Neural crest cell (in vitro differentiated cells): ENCODE measurements at regions not wholly inside any gene's neighbourhood (a gene's known extent, or its start where the extent isn't known, plus 50 kb on each side); places are given as distances from the start of the nearest gene placed in this dataset.
"Not testable (repeated sequence)": the region's sequence is repeated elsewhere in the genome, so short reads cannot be mapped to it uniquely, and the experiment has no call there.

Experiments used
- DNase-seq: peaks from one replicate; pipeline ENCODE4 v3.0.0; 2021; ENCODE audit warnings: low read depth, mixed read lengths, low spot score
- H3K27ac Mint-ChIP-seq: one replicate; pipeline ENCODE4 v1.8.0; 2021; ENCODE audit warnings: mild to moderate bottlenecking, mixed read lengths; ENCODE audit not compliant: unreplicated experiment
- H3K27me3 Mint-ChIP-seq: 2 replicates; pipeline ENCODE4 v1.8.0; 2021; ENCODE audit warnings: low read depth, mild to moderate bottlenecking, mixed read lengths
- H3K36me3 Mint-ChIP-seq: 2 replicates; pipeline ENCODE4 v1.8.0; 2021; ENCODE audit warnings: low read depth, mild to moderate bottlenecking, mixed read lengths
- H3K4me1 Mint-ChIP-seq: 2 replicates; pipeline ENCODE4 v1.8.0; 2021; ENCODE audit warnings: mixed read lengths
- H3K4me3 Mint-ChIP-seq: one replicate; pipeline ENCODE4 v1.8.0; 2021; ENCODE audit warnings: mild to moderate bottlenecking, mixed read lengths
- H3K9me3 Mint-ChIP-seq: 2 replicates; pipeline ENCODE4 v1.8.0; 2021; ENCODE audit warnings: mixed read lengths
- TF ChIP-seq, protein P1 (sequence below): fragments of 200-600 bp; sonication (generic); conservative IDR thresholded peaks from 2 replicates; pipeline ENCODE4 v1.5.0; 2021; ENCODE audit warnings: antibody characterized with exemption, mild to moderate bottlenecking

DNA sequence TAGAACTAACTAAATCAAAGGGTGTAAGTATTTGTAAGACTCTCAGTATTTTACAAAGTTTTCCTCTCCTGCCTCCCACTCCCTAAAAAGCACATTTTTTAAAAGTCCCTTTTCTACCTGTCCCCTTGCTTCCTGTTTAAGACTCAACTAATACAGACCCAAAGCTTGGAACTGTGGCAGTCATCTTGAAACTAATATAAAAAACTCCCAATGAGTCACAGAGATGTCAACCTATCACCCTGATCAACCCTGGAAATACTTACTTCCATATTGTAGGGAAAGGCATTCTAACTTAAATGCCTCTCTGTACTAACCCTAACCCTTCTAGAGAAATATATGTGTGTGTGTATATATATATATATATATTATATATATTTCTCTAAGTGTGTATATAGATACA lies 184.8 kb downstream of the SPTSSA start:
- peaks cover 12% of the 10 kb centered on the region for H3K36me3 Mint-ChIP-seq
- DNase-seq, result no peak
- peaks cover 14% of the 10 kb centered on the region for H3K4me1 Mint-ChIP-seq
- no peak overlapping the region for H3K27ac Mint-ChIP-seq
- H3K4me3 Mint-ChIP-seq, result no peak overlapping the region
- peaks cover 8% of the 10 kb centered on the region for H3K9me3 Mint-ChIP-seq
- TF ChIP-seq, protein P1, sequence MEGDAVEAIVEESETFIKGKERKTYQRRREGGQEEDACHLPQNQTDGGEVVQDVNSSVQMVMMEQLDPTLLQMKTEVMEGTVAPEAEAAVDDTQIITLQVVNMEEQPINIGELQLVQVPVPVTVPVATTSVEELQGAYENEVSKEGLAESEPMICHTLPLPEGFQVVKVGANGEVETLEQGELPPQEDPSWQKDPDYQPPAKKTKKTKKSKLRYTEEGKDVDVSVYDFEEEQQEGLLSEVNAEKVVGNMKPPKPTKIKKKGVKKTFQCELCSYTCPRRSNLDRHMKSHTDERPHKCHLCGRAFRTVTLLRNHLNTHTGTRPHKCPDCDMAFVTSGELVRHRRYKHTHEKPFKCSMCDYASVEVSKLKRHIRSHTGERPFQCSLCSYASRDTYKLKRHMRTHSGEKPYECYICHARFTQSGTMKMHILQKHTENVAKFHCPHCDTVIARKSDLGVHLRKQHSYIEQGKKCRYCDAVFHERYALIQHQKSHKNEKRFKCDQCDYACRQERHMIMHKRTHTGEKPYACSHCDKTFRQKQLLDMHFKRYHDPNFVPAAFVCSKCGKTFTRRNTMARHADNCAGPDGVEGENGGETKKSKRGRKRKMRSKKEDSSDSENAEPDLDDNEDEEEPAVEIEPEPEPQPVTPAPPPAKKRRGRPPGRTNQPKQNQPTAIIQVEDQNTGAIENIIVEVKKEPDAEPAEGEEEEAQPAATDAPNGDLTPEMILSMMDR, result no peak
- no peaks in the 10 kb centered on the region for H3K27me3 Mint-ChIP-seq

DNA sequence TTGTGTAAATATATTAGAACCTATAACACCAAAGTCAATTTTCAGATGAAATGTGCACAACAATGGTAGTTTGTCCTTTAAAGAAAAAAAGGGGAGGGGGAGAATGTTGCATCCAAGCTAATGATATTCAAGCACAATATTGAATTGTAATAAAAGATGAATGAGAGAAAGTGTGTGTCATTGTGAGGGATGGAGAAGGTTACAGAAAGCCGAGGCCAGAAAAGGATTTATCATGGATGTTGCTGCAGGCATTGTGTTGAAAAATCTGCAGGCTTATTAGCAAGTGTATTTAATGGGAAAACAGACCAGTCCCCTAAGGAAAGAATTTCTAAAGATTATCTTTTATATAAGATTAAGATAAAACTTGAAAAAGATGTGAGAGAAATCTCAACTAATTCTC lies 186.5 kb downstream of the SPTSSA start:
- TF ChIP-seq, protein P1, result no peak
- Mint-ChIP-seq H3K27ac (peak overlapping the region; percentile 7), H3K27me3 (no peaks in the 10 kb centered on the region), H3K4me1 (peaks cover 14% of the 10 kb centered on the region), H3K36me3 (peaks cover 7% of the 10 kb centered on the region), H3K4me3 (no peak overlapping the region), H3K9me3 (peaks cover 2% of the 10 kb centered on the region)
- DNase-seq, result no peak

DNA sequence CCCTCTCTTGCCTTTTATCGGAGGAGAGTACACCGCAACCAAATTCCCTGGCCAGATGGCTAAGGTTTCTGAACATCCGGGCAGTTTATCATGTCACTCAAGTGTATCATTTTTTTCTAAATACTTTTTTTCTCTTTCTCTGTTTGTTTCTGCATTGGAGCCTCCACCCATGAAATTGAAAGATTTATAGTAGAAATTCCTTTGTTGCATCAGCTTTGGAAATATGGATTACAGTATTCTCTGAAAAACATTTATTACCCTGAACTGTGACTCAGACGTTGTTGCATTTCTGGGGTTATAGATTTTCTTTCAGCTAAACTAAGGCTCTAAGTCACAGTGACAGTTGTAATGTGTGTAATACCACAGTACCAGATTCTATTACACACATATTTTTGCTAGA lies 187.0 kb downstream of the SPTSSA start:
- Mint-ChIP-seq H3K27me3 (no peaks in the 10 kb centered on the region), H3K4me1 (peaks cover 14% of the 10 kb centered on the region), H3K36me3 (peaks cover 5% of the 10 kb centered on the region), H3K9me3 (no peaks in the 10 kb centered on the region), H3K4me3 (no peak overlapping the region), H3K27ac (no peak overlapping the region)
- no peak for DNase-seq
- TF ChIP-seq, protein P1, result no peak

DNA sequence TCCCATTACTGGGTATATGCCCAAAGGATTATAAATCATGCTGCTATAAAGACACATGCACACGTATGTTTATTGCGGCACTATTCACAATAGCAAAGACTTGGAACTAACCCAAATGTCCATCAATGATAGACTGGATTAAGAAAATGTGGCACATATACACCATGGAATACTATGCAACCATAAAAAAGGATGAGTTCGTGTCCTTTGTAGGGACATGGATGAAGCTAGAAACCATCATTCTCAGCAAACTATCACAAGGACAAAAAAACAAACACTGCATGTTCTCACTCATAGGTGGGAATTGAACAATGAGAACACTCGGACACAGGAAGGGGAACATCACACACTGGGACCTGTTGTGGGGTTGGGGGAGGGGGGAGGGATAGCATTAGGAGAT lies 188.3 kb downstream of the SPTSSA start:
- peaks cover 14% of the 10 kb centered on the region for H3K4me1 Mint-ChIP-seq
- not testable (repeated sequence) for H3K9me3 Mint-ChIP-seq, H3K36me3 Mint-ChIP-seq, H3K27me3 Mint-ChIP-seq, H3K27ac Mint-ChIP-seq, H3K4me3 Mint-ChIP-seq, DNase-seq

DNA sequence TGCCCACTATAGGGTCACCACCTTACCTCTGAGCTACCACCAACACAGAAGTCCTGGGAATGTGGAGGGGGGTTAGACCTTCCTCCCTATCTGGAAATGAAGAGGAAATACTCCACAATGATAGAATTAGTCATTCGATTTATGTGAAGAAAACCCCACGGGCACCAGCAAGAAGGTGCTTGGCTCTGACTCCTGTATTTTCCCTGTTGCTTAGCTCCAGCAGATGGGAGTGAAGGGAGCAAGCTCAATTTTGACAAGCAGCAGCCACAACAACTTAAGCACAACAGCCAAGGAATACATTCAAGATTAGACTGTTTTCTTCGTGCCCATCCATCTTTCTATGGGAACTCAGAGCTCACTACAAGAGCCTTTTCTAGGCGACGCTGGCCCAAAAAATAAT lies 191.7 kb downstream of the SPTSSA start:
- Mint-ChIP-seq H3K4me3 (no peak overlapping the region), H3K36me3 (peaks cover 3% of the 10 kb centered on the region), H3K4me1 (peaks cover 2% of the 10 kb centered on the region), H3K9me3 (no peaks in the 10 kb centered on the region), H3K27ac (no peak overlapping the region), H3K27me3 (no peaks in the 10 kb centered on the region)
- DNase-seq, result no peak
- TF ChIP-seq, protein P1, result no peak

DNA sequence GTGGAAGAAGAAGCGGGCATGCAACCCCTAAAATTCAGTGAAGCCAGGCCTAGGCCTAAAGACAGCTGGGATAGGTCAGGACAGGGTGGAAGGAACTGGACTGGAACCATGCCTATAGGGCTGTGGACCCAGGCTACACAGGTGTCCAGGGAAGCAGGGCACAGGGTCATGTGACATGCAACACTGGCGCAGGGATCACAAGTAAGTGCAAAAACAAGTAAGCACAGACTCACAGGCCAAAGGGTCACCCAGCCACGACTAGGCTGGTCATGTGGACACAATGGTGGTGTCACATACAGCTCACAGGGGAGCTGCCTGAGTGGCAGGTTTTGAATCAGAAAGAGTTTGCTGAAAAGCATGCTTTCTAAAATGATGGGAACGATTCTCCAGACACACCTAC lies 195.7 kb downstream of the SPTSSA start:
- TF ChIP-seq, protein P1, result no peak

More for the DNA sequence above, 195.7 kb downstream of the SPTSSA start:
- no peak for DNase-seq
- no peak overlapping the region for H3K27ac Mint-ChIP-seq
- no peaks in the 10 kb centered on the region for H3K4me1 Mint-ChIP-seq
- peaks cover 4% of the 10 kb centered on the region for H3K27me3 Mint-ChIP-seq
- H3K9me3 Mint-ChIP-seq, result peaks cover 2% of the 10 kb centered on the region
- H3K4me3 Mint-ChIP-seq, result no peak overlapping the region
- no peaks in the 10 kb centered on the region for H3K36me3 Mint-ChIP-seq
